SK-N-DZ (cell line): ENCODE measurements at regions not wholly inside any gene's neighbourhood (a gene's known extent, or its start where the extent isn't known, plus 50 kb on each side); places are given as distances from the start of the nearest gene placed in this dataset.
A peak's percentile ranks its signal among the peaks of the same experiment; 100 is the strongest.

ENCODE experiments used
- DNase-seq: peaks from one replicate; pipeline ENCODE4 v3.0.0-alpha.2; 2015; ENCODE audit warnings: low spot score

GRCh38 chr12:58776144-58776543 lies 144.2 kb downstream of the LRIG3 start:
- no peak for DNase-seq

- no peak for DNase-seq
Measured at GRCh38 chr12:58777815-58778214, 142.5 kb downstream of the LRIG3 start.

- no peak for DNase-seq
Measured at GRCh38 chr12:58781609-58782008, 138.7 kb downstream of the LRIG3 start.

DNA sequence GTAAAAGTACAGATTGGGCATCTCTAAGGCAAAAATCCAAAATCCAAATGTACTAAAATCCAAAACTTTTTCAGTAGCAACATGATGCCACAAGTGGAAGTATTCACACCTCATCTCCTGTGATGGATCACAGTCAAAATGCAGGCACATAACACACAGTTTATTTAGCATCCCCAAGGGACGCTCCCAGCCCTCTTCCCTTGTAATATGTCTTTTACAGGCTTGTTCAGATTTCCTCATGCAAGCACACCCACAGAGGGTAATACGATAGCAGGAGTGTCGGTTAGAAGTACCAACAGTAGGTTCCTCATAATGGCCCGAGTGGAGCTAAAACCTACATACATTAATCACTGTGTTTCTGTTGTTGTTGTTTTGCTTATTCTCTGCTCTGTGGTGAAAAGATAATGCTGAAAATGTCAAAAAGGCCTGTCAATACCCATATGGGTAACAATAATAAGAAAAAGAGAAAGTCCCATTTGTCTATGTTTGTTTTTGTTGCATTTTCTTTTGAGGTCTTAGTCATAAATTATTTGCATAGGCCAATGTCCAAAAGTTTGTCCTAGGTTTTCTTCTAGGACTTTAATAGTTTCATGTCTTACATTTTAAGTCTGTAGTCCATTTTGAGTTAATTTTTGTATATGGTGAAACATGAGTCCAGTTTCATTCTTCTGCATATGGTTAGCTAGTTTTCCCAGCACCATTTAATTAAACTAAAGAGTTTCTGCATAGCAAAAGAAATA lies 133.1 kb downstream of the LRIG3 start:
- no peak for DNase-seq

DNA sequence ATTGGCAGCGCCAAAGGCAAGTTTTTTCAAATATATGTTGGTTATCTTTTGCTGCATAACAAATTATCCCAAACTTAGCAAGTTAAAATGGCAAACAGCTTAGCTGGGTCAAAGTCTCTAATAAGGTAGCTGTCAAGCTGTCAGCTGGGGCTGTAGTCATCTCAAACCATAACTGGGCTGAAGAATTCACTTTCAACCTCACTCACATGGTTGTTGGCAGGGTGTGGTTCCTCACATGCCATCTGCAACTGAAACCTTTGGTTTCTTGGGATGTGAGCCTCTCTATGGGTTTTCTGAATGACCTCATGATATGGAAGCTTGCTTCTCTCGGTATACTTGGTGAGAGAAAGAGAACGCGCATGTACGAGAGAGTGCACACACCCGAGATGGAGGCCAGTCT lies 125.4 kb downstream of the LRIG3 start:
- no peak for DNase-seq

- DNase-seq = no peak
Measured at GRCh38 chr12:58795825-58796224, 124.5 kb downstream of the LRIG3 start.

DNA sequence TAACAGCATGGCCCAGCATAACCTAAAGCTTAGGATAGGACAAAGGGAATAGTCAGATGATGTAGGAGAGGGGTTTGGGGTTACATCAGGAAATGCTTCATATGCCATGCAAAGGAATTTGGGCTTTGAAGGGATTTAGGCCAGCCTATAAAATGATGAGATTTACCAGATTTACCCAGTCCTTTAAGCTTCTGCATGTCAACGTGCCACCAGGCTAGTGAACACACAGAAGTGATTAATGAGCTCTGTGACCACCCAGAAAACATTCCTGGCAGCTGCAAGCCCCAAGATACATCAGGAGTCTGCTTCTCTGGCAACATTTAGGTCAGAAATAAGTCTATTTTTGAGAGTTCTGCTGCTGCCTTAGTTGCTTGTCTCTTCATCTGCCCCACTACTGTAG lies 118.3 kb downstream of the LRIG3 start:
- DNase-seq = no peak

DNA sequence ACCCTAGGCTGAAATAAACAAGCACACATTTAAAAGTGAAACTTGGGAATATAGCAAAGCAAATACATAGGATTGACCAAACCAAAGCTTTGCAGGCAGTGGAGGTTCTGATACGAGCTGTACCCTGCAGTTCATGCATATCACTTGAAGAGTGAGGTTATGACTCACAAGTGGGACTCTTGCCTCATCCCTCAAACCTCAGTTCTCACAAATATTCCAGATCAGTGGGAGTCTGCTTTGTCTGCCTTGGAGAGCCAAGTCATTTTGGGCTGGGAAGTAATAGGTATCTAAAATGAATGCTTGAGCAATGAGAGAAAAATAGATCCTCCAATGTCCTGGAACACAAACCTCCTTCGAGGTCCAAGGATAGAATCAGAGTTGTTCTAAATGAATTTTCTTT lies 116.4 kb downstream of the LRIG3 start:
- no peak for DNase-seq

DNA sequence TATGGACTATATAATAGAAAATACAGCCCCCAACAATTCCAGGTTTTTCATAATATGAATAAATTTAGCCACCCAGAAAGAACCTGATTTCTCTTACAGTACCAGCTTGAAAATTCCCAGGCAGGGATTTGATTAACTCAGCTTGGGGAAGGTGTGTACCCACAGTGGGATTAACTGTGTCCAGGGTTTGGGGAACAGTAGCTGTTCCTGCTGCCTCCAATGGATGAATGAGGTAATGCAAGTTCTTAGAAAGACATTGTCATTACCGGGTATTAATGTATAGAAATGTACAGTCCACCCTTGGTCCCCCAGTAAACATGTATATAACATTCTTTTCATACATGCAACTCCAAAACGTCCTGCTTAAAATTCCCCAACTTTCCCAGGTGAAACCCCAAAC lies 115.6 kb downstream of the LRIG3 start:
- peak; percentile 10 for DNase-seq

- DNase-seq = no peak
Measured at GRCh38 chr12:58809064-58809607, 111.2 kb downstream of the LRIG3 start.

DNA sequence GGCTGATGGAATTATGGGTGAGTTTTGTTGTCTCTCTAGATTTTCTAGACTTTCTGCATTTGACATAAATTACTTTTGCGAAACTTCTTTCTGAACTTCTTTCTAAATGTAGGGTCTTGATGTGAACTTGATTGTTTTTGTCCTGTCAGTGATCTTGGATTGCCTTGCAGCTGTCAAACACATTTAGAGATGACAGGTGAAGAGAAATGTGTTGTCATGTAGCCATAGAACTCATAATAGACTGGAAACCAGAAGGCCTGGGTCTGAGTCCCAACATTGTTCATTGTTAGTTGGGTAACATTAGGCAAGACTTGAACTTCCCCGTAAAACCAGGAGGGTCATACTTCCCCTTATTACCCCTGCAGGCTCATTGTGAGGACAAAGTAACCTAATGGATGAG lies 109.0 kb downstream of the LRIG3 start:
- no peak for DNase-seq

GRCh38 chr12:58812214-58812613 lies 108.1 kb downstream of the LRIG3 start:
- no peak for DNase-seq

DNA sequence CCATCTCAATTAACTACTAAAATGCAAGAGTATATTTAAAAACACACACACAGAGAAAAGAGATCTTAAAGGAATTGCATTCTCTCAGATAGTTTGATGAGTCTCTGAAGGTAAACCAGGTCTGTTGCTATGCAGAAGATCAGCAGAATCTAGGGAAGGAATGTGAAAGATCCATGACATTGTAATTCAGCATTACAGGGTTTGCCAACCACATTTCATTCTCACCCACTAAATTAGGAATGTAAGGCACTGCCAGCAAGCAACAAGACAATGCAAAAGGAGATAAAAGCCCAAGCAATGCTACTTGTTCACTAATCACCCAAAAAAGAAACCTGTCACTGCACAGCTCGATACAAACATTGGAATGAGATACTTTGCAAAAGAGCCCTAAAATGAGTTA lies 106.3 kb downstream of the LRIG3 start:
- DNase-seq = no peak

- no peak for DNase-seq
Measured at GRCh38 chr12:58815235-58815634, 105.1 kb downstream of the LRIG3 start.

- DNase-seq = no peak
Measured at GRCh38 chr12:58818546-58818945, 101.8 kb downstream of the LRIG3 start.

DNA sequence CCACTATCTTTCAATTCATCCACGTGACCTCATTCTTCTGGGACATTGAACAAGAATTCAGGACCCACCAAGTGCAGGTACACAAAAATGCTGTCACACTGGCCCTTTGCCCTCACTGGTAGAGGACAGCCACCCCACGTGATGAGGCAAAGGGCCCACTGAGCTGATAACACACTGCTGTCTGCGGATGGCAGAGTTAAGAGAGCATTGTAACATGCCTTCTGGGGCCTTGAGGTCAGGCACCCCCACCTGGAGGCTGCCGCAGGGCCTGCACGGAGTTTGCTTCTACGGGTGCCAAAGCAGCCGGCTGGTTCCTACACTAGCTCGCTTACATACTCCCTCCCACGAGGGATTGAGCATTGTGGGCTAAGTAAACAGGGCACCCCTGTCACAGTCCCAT lies 101.0 kb downstream of the LRIG3 start:
- no peak for DNase-seq

- no peak for DNase-seq
Measured at GRCh38 chr12:58819985-58820384, 100.3 kb downstream of the LRIG3 start.
